Ishikawa (cell line): ENCODE measurements at regions not wholly inside any gene's neighbourhood (a gene's known extent, or its start where the extent isn't known, plus 50 kb on each side); places are given as distances from the start of the nearest gene placed in this dataset.

Source experiments
- CEBPB ChIP-seq: IDR thresholded peaks from 2 replicates; pipeline ENCODE4 v1.6.1; 2012
- EP300 ChIP-seq: IDR thresholded peaks from 2 replicates; pipeline ENCODE4 v1.6.1; 2012; ENCODE audit warnings: borderline replicate concordance
- FOXM1 ChIP-seq: IDR thresholded peaks from 2 replicates; pipeline ENCODE4 v1.6.1; 2012; ENCODE audit warnings: low read depth, borderline replicate concordance
- MAX ChIP-seq: IDR thresholded peaks from 2 replicates; pipeline ENCODE4 v1.6.1; 2012
- REST ChIP-seq: IDR thresholded peaks from 2 replicates; pipeline ENCODE4 v1.6.1; 2012; ENCODE audit warnings: low read depth, mild to moderate bottlenecking
- TCF12 ChIP-seq: IDR thresholded peaks from 2 replicates; pipeline ENCODE4 v1.6.1; 2012; ENCODE audit warnings: low read depth

- TF ChIP-seq REST (no peak), TCF12 (no peak), MAX (no peak), FOXM1 (no peak), EP300 (no peak), CEBPB (no peak)
Observed at GRCh38 chr7:109751241-109751640, 1181.6 kb downstream of the DNAJB9 start.
